Medulla oblongata (tissue), 1 donor: ENCODE measurements at regions not wholly inside any gene's neighbourhood (a gene's known extent, or its start where the extent isn't known, plus 50 kb on each side); places are given as distances from the start of the nearest gene placed in this dataset.
"Not testable (repeated sequence)": the region's sequence is repeated elsewhere in the genome, so short reads cannot be mapped to it uniquely, and the experiment has no call there.

Experiments
- DNase-seq: peaks from one replicate; pipeline ENCODE4 v3.0.0-alpha.2; 2015; ENCODE audit errors: extremely low spot score

- DNase-seq = no peak
Measured at GRCh38 chr2:7094231-7094741, 177.1 kb downstream of the RNF144A start.

- no peak for DNase-seq
Measured at GRCh38 chr2:7096726-7097352, 179.6 kb downstream of the RNF144A start.

GRCh38 chr2:7097353-7097895 lies 180.2 kb downstream of the RNF144A start:
- peak; percentile 81 for DNase-seq

- no peak for DNase-seq
Measured at GRCh38 chr2:7098816-7099215, 181.6 kb downstream of the RNF144A start.

GRCh38 chr2:7099687-7100086 lies 182.5 kb downstream of the RNF144A start:
- DNase-seq = not testable (repeated sequence)

- DNase-seq = no peak
Measured at GRCh38 chr2:7102826-7103225, 185.6 kb downstream of the RNF144A start.

GRCh38 chr2:7108792-7109532 lies 191.8 kb downstream of the RNF144A start:
- no peak for DNase-seq

GRCh38 chr2:7109533-7109885 lies 192.3 kb downstream of the RNF144A start:
- DNase-seq = no peak

- DNase-seq = no peak
Measured at GRCh38 chr2:7111626-7112025, 194.4 kb downstream of the RNF144A start.

- no peak for DNase-seq
Measured at GRCh38 chr2:7115364-7115763, 198.2 kb downstream of the RNF144A start.

- no peak for DNase-seq
Measured at GRCh38 chr2:7115906-7116305, 198.7 kb downstream of the RNF144A start.

GRCh38 chr2:7116511-7116910 lies 199.3 kb downstream of the RNF144A start:
- DNase-seq = no peak

GRCh38 chr2:7117076-7117475 lies 199.9 kb downstream of the RNF144A start:
- no peak for DNase-seq

GRCh38 chr2:7118606-7119131 lies 201.5 kb downstream of the RNF144A start:
- DNase-seq = no peak

- peak; percentile 59 for DNase-seq
Measured at GRCh38 chr2:7119132-7119835, 202.1 kb downstream of the RNF144A start.

GRCh38 chr2:7121851-7122250 lies 204.6 kb downstream of the RNF144A start:
- DNase-seq = no peak

- DNase-seq = no peak
Measured at GRCh38 chr2:7127156-7127555, 209.9 kb downstream of the RNF144A start.

GRCh38 chr2:7127687-7128086 lies 210.5 kb downstream of the RNF144A start:
- no peak for DNase-seq

GRCh38 chr2:7131261-7131660 lies 214.0 kb downstream of the RNF144A start:
- no peak for DNase-seq

GRCh38 chr2:7132753-7133152 lies 215.5 kb downstream of the RNF144A start:
- no peak for DNase-seq

GRCh38 chr2:7133521-7133920 lies 216.3 kb downstream of the RNF144A start:
- no peak for DNase-seq

GRCh38 chr2:7140306-7140705 lies 223.1 kb downstream of the RNF144A start:
- DNase-seq = no peak
